GM20000 (cell line): ENCODE measurements at regions not wholly inside any gene's neighbourhood (a gene's known extent, or its start where the extent isn't known, plus 50 kb on each side); places are given as distances from the start of the nearest gene placed in this dataset.

Source experiments
- DNase-seq: peaks from one replicate; pipeline ENCODE4 v3.0.0; 2012; ENCODE audit warnings: low spot score
- TF ChIP-seq, protein P1 (sequence below): IDR thresholded peaks from 2 replicates; pipeline ENCODE4 v1.5.1; 2012; ENCODE audit warnings: mild to moderate bottlenecking, control low read depth; ENCODE audit errors: extremely low read depth, missing control alignments

DNA sequence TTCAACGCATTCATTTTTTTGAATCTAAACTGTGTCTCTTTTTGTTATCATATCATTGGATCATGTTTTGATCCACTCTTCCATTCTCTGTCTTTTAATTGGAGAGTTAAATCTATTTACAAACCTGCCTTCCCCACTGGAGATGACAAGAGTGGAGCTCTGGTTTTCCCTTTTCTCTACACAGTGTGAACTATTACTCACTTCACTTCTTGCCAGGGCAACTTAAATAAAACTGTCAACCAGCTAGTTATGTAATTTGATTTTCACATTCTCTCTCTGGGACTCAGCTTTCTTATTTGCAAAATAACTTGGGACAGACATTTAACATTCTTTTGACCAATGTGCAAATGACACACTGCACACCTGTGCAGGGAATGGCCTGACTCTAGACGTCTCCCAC lies 230.8 kb upstream of the CST7 start:
- TF ChIP-seq, protein P1, sequence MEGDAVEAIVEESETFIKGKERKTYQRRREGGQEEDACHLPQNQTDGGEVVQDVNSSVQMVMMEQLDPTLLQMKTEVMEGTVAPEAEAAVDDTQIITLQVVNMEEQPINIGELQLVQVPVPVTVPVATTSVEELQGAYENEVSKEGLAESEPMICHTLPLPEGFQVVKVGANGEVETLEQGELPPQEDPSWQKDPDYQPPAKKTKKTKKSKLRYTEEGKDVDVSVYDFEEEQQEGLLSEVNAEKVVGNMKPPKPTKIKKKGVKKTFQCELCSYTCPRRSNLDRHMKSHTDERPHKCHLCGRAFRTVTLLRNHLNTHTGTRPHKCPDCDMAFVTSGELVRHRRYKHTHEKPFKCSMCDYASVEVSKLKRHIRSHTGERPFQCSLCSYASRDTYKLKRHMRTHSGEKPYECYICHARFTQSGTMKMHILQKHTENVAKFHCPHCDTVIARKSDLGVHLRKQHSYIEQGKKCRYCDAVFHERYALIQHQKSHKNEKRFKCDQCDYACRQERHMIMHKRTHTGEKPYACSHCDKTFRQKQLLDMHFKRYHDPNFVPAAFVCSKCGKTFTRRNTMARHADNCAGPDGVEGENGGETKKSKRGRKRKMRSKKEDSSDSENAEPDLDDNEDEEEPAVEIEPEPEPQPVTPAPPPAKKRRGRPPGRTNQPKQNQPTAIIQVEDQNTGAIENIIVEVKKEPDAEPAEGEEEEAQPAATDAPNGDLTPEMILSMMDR, result no peak
- no peak for DNase-seq

DNA sequence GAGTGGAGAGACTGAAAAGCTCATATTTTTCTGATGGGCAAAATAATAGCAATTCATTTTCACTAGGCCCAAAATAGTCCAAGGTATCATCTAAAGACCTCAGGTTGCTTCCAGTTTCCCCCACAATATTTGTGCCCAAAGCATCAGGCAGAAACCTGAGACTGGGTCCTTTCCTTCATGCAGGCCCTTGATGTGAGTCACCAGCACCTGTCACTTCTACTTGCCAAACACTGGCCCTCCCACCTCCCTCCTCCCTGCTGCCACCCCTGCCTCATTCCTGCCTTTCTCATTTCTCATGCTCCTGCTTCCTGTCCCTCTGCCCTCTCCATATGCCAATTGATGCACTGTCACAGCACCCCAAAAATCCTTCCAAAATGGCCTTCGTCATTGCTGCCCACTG lies 230.4 kb upstream of the CST7 start:
- TF ChIP-seq, protein P1, result no peak
- DNase-seq, result no peak

DNA sequence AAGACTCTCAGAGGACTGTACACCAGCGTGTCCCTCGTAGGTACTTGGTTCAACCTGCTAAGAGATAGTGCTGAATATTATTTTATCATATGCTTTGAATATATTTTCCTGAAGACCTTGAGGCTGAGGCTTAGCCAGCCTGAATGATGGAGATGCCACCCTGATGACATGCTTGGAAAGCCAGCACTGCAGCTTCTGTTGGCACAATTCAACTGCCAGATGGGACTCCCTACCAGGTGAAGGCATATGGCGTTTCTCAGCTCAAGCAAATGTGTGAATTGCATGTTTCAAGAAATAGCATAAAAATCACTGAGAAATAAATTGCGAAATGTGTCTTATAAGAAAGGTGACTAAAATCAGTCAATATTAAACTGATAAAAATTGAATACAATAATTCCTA lies 228.1 kb upstream of the CST7 start:
- TF ChIP-seq, protein P1, result no peak
- no peak for DNase-seq

DNA sequence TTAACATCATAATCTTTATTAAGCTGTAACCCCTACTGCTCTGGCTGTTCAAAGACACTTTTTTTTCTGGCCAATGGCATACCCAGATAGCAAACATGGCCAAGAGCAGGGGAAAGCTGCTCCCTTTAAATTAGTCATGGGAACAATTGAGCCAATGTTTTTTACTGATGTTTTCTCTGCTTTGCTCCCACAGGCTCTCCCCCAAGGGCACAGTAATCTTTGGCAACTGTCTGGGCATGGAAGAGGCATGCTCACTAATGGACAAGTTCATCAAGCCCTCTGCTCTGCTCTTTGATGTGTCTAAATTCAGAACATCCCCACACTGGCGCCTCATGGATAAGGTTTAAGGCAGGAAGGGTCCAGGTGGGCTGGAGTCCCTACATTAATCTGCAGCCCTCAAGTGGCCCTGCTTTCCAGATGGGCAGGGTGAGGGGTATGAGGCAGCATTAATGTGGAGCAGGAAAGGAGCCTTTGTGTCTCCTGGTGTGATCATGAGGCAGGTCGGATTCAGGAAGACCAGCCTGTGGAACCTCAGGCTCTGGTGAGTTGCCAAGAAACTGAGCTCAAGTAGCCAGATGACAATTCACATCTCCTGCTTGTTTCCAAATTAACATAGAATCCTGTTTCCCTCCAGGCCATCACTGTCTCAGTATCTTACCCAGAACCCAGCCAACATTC lies 227.0 kb upstream of the CST7 start:
- TF ChIP-seq, protein P1, result no peak
- no peak for DNase-seq

DNA sequence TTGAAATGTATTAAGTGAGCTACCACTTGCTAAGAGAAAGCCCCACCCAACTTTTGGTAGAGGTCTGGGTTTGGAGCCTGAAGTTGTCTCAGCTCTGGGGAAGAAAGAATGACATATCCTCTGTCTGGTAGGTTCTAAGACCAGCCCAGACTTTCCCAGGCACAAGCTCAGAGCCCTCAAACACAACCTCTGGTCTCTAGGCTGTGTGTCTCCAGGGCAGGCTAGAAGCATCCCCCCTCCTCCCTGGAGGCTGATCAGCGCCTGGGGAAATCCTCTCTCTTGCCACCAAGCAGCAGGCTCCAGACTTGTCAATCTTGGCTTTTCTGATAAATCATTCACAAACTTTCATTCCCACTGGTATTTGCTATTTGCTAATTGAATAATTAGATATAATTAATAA lies 226.5 kb upstream of the CST7 start:
- TF ChIP-seq, protein P1, result no peak
- DNase-seq, result no peak

DNA sequence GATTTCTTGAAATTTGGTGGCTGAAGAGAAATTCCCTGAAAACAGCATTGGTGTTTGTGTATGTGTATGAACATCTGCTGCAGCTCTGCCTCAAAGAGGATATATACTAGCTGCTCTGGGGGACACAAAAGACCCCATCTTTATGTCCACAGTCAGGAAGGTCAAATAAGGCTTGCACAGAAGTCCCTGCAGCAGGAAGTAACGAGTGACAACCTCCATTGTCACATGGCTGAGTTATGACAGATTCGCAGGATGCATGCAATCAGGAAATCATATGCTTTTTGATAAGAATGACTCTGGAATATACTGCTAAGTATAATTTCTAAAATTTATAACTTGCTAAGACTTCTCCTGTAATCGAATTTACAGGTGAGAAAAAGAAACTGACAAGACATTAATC lies 225.9 kb upstream of the CST7 start:
- no peak for DNase-seq
- TF ChIP-seq, protein P1, result no peak

DNA sequence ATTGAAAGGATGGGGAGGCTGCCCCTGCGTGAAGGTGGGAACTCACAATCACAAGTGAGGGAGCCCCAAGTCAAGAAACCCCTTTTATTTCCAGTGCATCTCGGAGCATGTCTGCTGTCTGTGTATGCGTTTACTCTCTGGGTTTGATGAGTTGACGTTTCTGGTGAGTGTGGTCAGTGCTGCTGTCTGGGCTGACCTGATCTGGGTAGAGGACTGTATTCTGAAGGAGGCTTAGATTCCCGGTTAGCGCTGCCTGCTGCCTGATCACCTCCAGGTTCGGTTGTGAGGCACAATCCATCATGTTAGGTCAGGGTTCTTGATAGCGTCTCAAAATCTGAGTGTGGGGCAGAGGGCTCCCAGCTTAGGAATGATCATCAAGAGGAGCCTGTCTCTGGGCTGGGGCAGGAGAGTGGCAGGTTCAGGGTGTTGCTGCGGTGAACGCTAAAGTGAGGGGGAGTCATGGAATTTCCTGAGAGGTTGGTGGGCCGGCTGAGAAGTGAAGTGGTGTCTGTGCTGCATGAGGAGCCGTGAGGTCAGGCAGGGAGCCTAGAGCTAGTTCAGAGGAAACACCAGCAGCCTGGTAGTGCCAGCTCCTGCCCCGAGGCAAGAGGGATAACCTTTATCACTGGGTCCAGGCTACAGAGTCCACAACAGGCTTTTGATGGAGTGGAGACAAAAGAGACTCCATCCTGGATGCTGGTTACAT lies 225.3 kb upstream of the CST7 start:
- DNase-seq, result no peak
- TF ChIP-seq, protein P1, result no peak
